BJ (cell line): ENCODE measurements at regions not wholly inside any gene's neighbourhood (a gene's known extent, or its start where the extent isn't known, plus 50 kb on each side); places are given as distances from the start of the nearest gene placed in this dataset.
"Not testable (repeated sequence)": the region's sequence is repeated elsewhere in the genome, so short reads cannot be mapped to it uniquely, and the experiment has no call there.

Experiments
- CTCF ChIA-PET: fragments of 350-600 bp; formaldehyde crosslinking; extraction: SDS; loops from one replicate; lab custom pipeline; 2021; ENCODE audit warnings: antibody characterized with exemption, inconsistent platforms; lab: Yijun Ruan, JAX
- POLR2A ChIA-PET: fragments of 300-600 bp; sonication (Branson Sonifier 250); formaldehyde crosslinking; extraction: SDS; loops from one replicate; lab custom pipeline; 2021; ENCODE audit warnings: antibody characterized with exemption; lab: Charles Lee
- DNase-seq: peaks from one replicate; pipeline ENCODE4 v3.0.0-alpha.2; 2011; ENCODE audit warnings: low read depth
- H3K27me3 ChIP-seq: 2 replicates; pipeline ENCODE4 v1.6.0; 2011; ENCODE audit warnings: low read length; ENCODE audit not compliant: control insufficient read depth, insufficient read depth
- H3K36me3 ChIP-seq: 2 replicates; pipeline ENCODE4 v1.5.1; 2011; ENCODE audit warnings: low read length; ENCODE audit not compliant: control insufficient read depth, insufficient read depth
- H3K4me3 ChIP-seq: 2 replicates; pipeline ENCODE4 v1.5.1; 2011; ENCODE audit warnings: low read depth, mild to moderate bottlenecking, control low read depth, low read length
- TF ChIP-seq, protein P1 (sequence below): IDR thresholded peaks from 2 replicates; pipeline ENCODE4 v1.5.1; 2011; ENCODE audit warnings: low read depth, mild to moderate bottlenecking, control low read depth, inconsistent platforms, low read length, moderate library complexity; ENCODE audit not compliant: insufficient read depth

DNA sequence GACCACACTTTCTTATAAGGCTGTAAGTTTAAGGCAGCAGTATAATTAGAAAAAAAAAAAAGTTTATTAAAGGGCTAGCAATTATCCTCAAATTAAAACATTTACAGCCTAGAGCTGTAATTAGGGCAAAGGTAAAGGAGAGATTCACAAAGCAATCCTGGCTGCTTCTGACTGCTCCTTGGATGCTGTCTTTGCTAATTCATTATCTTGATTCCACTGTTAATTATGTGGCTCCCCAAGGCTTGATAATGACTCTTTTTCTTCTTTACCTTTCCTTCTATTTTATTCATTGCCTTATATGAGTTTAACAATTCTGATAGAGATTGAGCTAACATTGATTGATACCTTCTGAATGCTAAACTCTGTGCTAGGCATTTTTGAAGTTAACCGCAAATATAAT is 476.5 kb downstream of the DTWD2 start:
- CTCF ChIA-PET: no interaction called here
- no peak overlapping the region for H3K4me3 ChIP-seq
- no peaks in the 10 kb centered on the region for H3K27me3 ChIP-seq
- no peak for DNase-seq
- H3K36me3 ChIP-seq: no peaks in the 10 kb centered on the region
- POLR2A ChIA-PET: interaction anchor here (0.7 kb wide), 1 partner anchor 907 kb away, joined by 7 read pairs; no protein-coding TSS in a partner anchor
- TF ChIP-seq, protein P1, sequence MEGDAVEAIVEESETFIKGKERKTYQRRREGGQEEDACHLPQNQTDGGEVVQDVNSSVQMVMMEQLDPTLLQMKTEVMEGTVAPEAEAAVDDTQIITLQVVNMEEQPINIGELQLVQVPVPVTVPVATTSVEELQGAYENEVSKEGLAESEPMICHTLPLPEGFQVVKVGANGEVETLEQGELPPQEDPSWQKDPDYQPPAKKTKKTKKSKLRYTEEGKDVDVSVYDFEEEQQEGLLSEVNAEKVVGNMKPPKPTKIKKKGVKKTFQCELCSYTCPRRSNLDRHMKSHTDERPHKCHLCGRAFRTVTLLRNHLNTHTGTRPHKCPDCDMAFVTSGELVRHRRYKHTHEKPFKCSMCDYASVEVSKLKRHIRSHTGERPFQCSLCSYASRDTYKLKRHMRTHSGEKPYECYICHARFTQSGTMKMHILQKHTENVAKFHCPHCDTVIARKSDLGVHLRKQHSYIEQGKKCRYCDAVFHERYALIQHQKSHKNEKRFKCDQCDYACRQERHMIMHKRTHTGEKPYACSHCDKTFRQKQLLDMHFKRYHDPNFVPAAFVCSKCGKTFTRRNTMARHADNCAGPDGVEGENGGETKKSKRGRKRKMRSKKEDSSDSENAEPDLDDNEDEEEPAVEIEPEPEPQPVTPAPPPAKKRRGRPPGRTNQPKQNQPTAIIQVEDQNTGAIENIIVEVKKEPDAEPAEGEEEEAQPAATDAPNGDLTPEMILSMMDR: no peak

DNA sequence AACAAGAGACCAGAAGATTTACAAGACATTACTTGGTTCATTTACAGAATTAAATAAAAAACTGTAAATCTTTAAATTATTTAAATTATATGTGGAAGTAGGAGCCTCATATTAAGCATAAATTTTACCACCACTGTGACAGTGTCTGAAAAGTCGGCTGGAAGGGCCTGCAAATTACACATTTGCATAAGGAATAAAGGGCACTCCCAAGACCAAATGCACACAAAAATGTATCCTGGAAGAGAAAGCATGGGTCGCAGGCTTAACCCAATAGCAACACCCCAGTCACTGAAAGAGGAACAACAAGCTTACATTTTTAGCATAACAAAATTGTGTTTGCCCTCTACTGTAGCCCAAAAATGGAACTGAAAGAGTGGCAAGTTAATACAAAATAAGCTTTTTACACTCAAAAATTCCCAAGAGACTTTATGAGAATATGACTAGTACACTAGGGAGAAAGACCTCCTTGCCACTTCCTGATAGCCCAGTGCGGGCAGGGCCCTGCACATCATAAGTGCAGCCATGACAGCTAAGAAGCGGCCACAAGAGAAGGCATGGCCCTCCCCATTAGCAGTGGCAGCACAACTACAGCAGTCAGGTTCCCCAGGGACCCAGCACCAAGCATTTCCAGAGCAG is 482.0 kb downstream of the DTWD2 start:
- ChIA-PET POLR2A (no interaction called here), CTCF (no interaction called here)
- no peak for DNase-seq
- Histone ChIP-seq H3K27me3 (no peaks in the 10 kb centered on the region), H3K4me3 (no peak overlapping the region), H3K36me3 (no peaks in the 10 kb centered on the region)
- TF ChIP-seq, protein P1: no peak

DNA sequence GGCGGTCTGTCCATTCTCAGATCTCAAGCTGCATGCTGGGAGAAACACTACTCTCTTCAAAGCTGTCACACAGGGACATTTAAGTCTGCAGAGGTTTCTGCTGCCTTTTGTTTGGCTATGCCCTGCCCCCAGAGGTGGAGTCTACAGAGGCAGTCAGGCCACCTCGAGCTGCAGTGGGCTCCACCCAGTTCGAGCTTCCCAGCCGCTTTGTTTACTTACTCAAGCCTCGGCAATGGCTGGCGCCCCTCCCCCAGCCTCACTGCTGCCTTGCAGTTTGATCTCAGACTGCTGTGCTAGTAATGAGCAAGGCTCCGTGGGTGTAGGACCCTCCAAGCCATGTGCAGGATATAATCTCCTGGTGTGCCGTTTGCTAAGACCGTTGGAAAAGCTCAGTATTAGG is 486.1 kb downstream of the DTWD2 start:
- CTCF ChIA-PET, H3K4me3 ChIP-seq, H3K27me3 ChIP-seq, DNase-seq, H3K36me3 ChIP-seq, POLR2A ChIA-PET: not testable (repeated sequence)

DNA sequence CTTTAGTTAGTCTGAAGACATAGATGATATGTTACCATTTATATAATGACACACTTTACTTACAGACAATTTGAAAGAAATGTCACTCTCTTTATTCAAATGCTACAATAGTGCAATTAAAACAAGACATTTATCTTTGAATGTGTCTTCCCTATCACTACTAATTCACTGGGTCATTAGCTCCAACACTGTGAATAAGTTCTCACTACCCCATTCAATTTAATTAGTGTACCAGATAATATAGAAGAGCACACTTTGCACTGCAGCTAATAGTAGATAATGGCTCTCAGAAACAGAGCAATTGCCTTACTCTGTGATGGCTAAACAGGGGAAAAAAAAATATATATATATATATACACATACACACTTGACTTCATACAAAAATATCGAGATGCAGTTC is 497.0 kb downstream of the DTWD2 start:
- Histone ChIP-seq H3K36me3 (no peaks in the 10 kb centered on the region), H3K27me3 (no peaks in the 10 kb centered on the region), H3K4me3 (no peak overlapping the region)
- ChIA-PET CTCF (no interaction called here), POLR2A (no interaction called here)
- DNase-seq: no peak
- TF ChIP-seq, protein P1: no peak

DNA sequence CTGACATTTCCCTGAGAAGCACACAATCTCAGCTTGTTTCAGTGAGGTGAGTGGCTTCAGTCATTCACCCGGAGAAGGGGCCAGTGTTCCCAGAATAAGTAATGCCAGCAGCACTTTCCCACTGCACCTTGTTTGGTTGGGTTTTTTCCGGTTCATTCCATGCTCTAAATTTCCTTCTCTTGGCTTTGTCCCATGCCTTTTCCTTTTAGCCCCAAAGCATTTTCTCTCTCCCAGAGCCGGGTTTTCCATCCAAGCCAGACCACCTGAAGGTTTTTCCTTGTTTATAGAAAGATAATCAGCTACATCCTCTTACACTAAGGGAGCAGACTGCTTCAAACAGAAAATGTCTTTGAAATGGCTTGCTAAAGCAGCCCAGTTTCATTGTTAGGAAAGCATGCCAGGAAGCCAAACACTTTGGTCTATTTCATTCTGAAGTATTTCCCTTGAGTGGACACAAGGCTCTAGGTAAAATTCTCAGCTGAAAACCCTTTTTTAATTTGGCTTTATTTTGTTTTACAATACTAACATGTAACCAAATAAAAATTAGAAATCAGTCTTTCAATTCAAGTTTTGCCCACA is 501.6 kb downstream of the DTWD2 start:
- H3K36me3 ChIP-seq: no peaks in the 10 kb centered on the region
- CTCF ChIA-PET: interaction anchor here (0.6 kb wide), 1 partner anchor 898 kb away, joined by 3 read pairs; no protein-coding TSS in a partner anchor
- POLR2A ChIA-PET: no interaction called here
- TF ChIP-seq, protein P1: no peak
- H3K27me3 ChIP-seq: no peaks in the 10 kb centered on the region
- H3K4me3 ChIP-seq: no peak overlapping the region
- DNase-seq: no peak

DNA sequence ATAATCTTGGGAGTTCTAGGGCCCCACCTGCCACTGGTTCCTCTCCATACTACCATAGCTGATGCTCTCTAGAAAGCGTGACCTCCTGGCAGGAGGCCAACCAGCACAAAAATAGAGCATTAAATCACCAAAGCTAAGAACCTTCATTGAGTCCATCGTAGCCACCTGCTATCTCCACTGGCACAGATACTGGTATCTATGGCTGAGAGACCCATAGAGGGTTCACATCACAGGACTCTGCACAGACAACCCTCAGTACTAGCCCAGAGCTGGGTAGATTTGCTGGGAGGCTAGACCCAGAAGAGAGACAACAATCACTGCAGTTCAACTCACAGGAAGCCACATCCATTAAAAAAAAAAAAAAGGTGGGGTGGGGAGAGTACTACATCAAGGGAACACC is 509.1 kb downstream of the DTWD2 start:
- ChIA-PET CTCF (no interaction called here), POLR2A (no interaction called here)
- no peak for DNase-seq
- no peaks in the 10 kb centered on the region for H3K27me3 ChIP-seq
- TF ChIP-seq, protein P1: no peak
- H3K4me3 ChIP-seq: no peak overlapping the region
- no peaks in the 10 kb centered on the region for H3K36me3 ChIP-seq
